Gastroesophageal sphincter (tissue), 4 donors: ENCODE measurements at regions not wholly inside any gene's neighbourhood (a gene's known extent, or its start where the extent isn't known, plus 50 kb on each side); places are given as distances from the start of the nearest gene placed in this dataset.

ENCODE experiments used
- ATAC-seq: fragments of 150-250 bp; one replicate; pipeline ENCODE4 v1.9.1; 2016; ENCODE audit warnings: mild to moderate bottlenecking, moderate library complexity
- H3K27ac ChIP-seq, 4 donors: fragments of 200-600 bp; sonication (generic) in 3 of 4; 1 replicate in 3 of 4; 2 replicates in 1 of 4; pipeline ENCODE4 v1.5.1; 2016 to 2019
- H3K27me3 ChIP-seq: fragments of 200-600 bp; sonication (generic); one replicate; pipeline ENCODE4 v1.5.1; 2019
- H3K36me3 ChIP-seq, 2 donors: fragments of 200-600 bp; sonication (generic); one replicate each; pipeline ENCODE4 v1.5.1; 2019; ENCODE audit warnings: control low read depth in 1 of 2
- H3K4me1 ChIP-seq, 3 donors: fragments of 200-600 bp; sonication (generic); 1 replicate in 2 of 3; 2 replicates in 1 of 3; pipeline ENCODE4 v1.5.1; 2016 to 2019; ENCODE audit warnings: control low read depth in 2 of 3
- H3K4me3 ChIP-seq, 2 donors: fragments of 200-600 bp; sonication (generic); one replicate each; pipeline ENCODE4 v1.5.1; 2019; ENCODE audit warnings: mild to moderate bottlenecking in 1 of 2, moderate library complexity in 1 of 2
- H3K9me3 ChIP-seq, 3 donors: fragments of 200-600 bp; sonication (generic); one replicate each; pipeline ENCODE4 v1.5.1; 2017 to 2019; ENCODE audit warnings: control low read depth in 2 of 3
- CTCF ChIP-seq, 4 experiments: fragments of 200-600 bp in 2 of 4; fragments of 450-650 bp in 2 of 4; sonication (generic) in 1 of 4; IDR thresholded peaks; one replicate each; pipeline ENCODE4 v1.5.1; 2017 to 2019; ENCODE audit warnings: antibody characterized with exemption in 4 of 4, mild to moderate bottlenecking in 2 of 4, moderate library complexity in 2 of 4
- EP300 ChIP-seq: sonication (generic); formaldehyde crosslinking; IDR thresholded peaks from one replicate; pipeline ENCODE4 v1.6.1; 2017; ENCODE audit warnings: antibody characterized with exemption, mild to moderate bottlenecking
- POLR2A ChIP-seq, 2 donors: fragments of 450-650 bp; IDR thresholded peaks; one replicate each; pipeline ENCODE4 v1.6.1; 2017; ENCODE audit warnings: antibody characterized with exemption in 2 of 2, mild to moderate bottlenecking in 2 of 2, moderate library complexity in 1 of 2
- POLR2AphosphoS5 ChIP-seq: sonication (generic); formaldehyde crosslinking; IDR thresholded peaks from one replicate; pipeline ENCODE4 v1.6.1; 2017; ENCODE audit warnings: antibody characterized with exemption
- WGBS, 2 donors: methylation state at CpG; one replicate each; pipeline ENCODE4 v1.1.5; 2018; ENCODE audit warnings: low coverage in 1 of 2; 5-methylcytosine and 5-hydroxymethylcytosine counted together

GRCh38 chr10:4383651-4384098 is 442.3 kb upstream of the AKR1E2 start:
- 19 to 23% methylated on average over 4 of the region's 4 CpGs for WGBS, 2 donors
- Histone ChIP-seq H3K9me3 (no peaks in the 10 kb centered on the region), H3K27ac (peak overlapping the region in 3 of 4 donors; percentile 6 to 46 (median 45)), H3K36me3 (no peaks in the 10 kb centered on the region), H3K4me1 (peaks cover 0 to 21% (median 2%) of the 10 kb centered on the region in 3 donors), H3K27me3 (no peaks in the 10 kb centered on the region), H3K4me3 (peak overlapping the region in 1 of 2 donors; percentile 5)
- no peak for TF ChIP-seq CTCF (IDR thresholded peaks at IDR 0.05)
- TF ChIP-seq POLR2AphosphoS5 = no peak
- no peak for TF ChIP-seq POLR2A (IDR thresholded peaks at IDR 0.05)
- TF ChIP-seq EP300 = no peak
- no peak for ATAC-seq

GRCh38 chr10:4382811-4383210 is 443.2 kb upstream of the AKR1E2 start:
- TF ChIP-seq EP300 = no peak
- TF ChIP-seq CTCF (IDR thresholded peaks at IDR 0.05) = no peak
- no peak for TF ChIP-seq POLR2A (IDR thresholded peaks at IDR 0.05)
- no peak for TF ChIP-seq POLR2AphosphoS5
- Histone ChIP-seq H3K4me3 (no peak overlapping the region), H3K36me3 (no peaks in the 10 kb centered on the region), H3K4me1 (peaks cover 0 to 21% (median 2%) of the 10 kb centered on the region in 3 donors), H3K27ac (no peak overlapping the region), H3K9me3 (no peaks in the 10 kb centered on the region), H3K27me3 (no peaks in the 10 kb centered on the region)
- WGBS, 2 donors = 29 to 59% methylated on average over 1 of the region's 1 CpG
- no peak for ATAC-seq

GRCh38 chr10:4373612-4374011 is 452.4 kb upstream of the AKR1E2 start:
- Histone ChIP-seq H3K27me3 (no peaks in the 10 kb centered on the region), H3K9me3 (no peaks in the 10 kb centered on the region), H3K36me3 (no peaks in the 10 kb centered on the region), H3K27ac (peak overlapping the region in 1 of 4 donors; percentile 59), H3K4me3 (no peak overlapping the region), H3K4me1 (no peaks in the 10 kb centered on the region)
- 83 to 95% methylated on average over 2 of the region's 2 CpGs for WGBS, 2 donors
- ATAC-seq = no peak
- TF ChIP-seq POLR2A (IDR thresholded peaks at IDR 0.05) = no peak
- TF ChIP-seq EP300 = no peak
- TF ChIP-seq CTCF (IDR thresholded peaks at IDR 0.05) = no peak
- TF ChIP-seq POLR2AphosphoS5 = no peak

DNA sequence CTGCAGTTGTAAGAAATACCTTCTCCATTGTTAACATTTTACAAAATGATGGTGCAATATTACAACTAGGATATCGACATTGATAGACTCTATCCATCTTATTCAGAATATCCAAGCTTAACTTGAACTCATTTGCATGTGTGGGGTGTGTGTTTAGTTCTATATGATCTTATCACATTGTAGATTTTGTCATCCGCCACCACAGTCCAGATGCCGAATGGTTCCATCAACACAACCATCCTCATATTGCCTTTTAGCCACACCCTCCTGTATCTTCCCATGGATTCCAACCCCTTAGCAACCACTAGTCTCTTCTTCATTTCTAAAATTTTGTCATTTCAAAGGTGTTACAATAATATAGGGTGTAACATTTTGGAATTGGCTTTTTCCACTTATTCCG is 452.9 kb upstream of the AKR1E2 start:
- peak overlapping the region in 2 of 4 donors; percentile 21 to 59 for H3K27ac ChIP-seq
- 85 to 88% methylated on average over 4 of the region's 4 CpGs for WGBS, 2 donors
- no peaks in the 10 kb centered on the region for H3K36me3 ChIP-seq
- no peak overlapping the region for H3K4me3 ChIP-seq
- TF ChIP-seq POLR2A (IDR thresholded peaks at IDR 0.05) = no peak
- no peak for TF ChIP-seq POLR2AphosphoS5
- TF ChIP-seq CTCF (IDR thresholded peaks at IDR 0.05) = no peak
- no peak for TF ChIP-seq EP300
- no peaks in the 10 kb centered on the region for H3K4me1 ChIP-seq
- no peaks in the 10 kb centered on the region for H3K9me3 ChIP-seq
- ATAC-seq = no peak
- no peaks in the 10 kb centered on the region for H3K27me3 ChIP-seq

DNA sequence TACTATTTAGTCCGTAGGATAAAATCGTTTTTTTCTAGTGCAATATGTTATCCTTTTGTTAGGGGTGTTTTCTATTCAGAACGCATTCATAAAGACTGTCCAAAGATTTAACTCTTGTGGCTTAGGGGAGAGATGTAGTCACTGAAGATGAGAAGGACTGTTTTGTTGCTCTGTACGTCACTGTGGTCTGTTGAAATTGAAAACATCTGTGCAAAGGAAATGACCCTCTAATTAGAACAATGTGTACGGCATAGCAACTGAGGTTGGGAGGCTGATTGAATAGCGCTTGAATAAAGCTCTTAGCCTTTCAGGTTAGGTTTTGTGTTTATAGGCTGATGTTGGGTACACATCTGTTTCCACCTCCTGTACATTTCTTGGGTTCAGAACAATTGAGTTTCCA is 453.4 kb upstream of the AKR1E2 start:
- H3K27ac ChIP-seq = peak overlapping the region in 1 of 4 donors; percentile 21
- no peaks in the 10 kb centered on the region for H3K36me3 ChIP-seq
- H3K4me3 ChIP-seq = no peak overlapping the region
- H3K4me1 ChIP-seq = no peaks in the 10 kb centered on the region
- no peaks in the 10 kb centered on the region for H3K9me3 ChIP-seq
- H3K27me3 ChIP-seq = no peaks in the 10 kb centered on the region
- peak; percentile 87 for ATAC-seq
- TF ChIP-seq POLR2A (IDR thresholded peaks at IDR 0.05) (no peak), POLR2AphosphoS5 (peak; percentile 64)
- WGBS, 2 donors = 46 to 48% methylated on average over 5 to 6 of the region's 6 CpGs
